ENCODE measurements at regions not wholly inside any gene's neighbourhood (a gene's known extent, or its start where the extent isn't known, plus 50 kb on each side); places are given as distances from the start of the nearest gene placed in this dataset.

- DNase-seq = no peak
These were observed 49.9 kb downstream of the CHRM3 start for GRCh38 chr1:239436286-239436685.

DNA sequence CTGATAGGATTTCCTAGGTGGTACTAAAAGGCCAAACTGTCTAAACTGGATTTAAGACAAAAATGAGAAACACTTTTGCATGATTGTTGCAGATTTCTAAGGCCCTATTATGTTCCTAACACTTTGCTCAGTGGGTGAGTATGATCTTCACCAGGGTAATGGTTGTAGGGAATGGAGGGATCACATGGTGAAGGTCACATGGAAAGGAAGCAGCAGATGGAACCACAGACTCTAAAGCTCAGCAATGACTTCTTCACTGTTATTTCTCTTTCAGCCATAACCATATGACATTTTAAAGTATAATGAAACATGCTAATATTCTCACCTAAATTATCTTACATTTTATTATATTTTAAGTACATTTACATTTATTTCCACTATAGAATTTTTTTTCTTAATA is 51.5 kb downstream of the CHRM3 start:
- DNase-seq = no peak

DNA sequence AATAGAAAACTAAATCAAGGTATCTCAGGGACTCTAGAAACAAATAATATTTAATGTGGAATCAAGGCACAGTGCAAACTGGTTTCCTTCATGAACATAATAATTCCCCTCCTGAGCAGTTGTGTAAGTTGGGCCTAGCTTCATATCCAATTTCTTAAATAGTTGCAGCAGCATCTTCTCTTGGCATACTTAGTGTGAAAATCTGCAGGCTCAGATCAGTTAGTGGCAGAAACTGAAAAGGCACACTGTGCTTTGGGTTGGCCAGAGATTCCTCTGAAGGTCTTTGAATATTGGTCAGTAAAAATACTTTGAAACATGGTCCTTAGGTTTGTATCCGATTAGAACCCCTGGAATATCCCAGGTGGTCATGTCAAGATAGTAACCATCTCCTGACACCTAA is 52.5 kb downstream of the CHRM3 start:
- no peak for DNase-seq

- no peak for DNase-seq
These were observed 57.0 kb downstream of the CHRM3 start for GRCh38 chr1:239443361-239443760.

DNA sequence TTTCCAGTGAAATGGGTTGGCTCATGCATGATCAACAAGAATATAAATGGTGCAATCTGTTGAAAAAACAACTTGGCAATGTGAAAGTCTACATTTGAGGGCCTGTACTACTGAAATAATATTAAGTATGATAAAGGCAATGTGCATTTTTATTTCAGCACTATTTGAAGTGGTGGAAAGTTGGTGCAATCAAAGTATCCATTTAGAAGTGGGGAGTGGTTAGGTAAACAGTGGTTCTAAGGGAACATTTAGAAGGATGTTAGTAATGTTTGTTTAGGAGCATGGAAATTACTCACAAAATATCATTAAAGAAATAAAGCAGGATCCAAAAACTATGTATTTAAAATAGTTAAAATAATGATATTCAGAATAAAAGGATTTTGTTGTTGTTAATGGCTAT is 60.2 kb downstream of the CHRM3 start:
- DNase-seq = no peak

- DNase-seq = no peak
These were observed 62.5 kb downstream of the CHRM3 start for GRCh38 chr1:239448911-239449310.

- DNase-seq = no peak
These were observed 69.4 kb downstream of the CHRM3 start for GRCh38 chr1:239455743-239456142.

- no peak for DNase-seq
These were observed 70.4 kb downstream of the CHRM3 start for GRCh38 chr1:239456788-239457187.

DNA sequence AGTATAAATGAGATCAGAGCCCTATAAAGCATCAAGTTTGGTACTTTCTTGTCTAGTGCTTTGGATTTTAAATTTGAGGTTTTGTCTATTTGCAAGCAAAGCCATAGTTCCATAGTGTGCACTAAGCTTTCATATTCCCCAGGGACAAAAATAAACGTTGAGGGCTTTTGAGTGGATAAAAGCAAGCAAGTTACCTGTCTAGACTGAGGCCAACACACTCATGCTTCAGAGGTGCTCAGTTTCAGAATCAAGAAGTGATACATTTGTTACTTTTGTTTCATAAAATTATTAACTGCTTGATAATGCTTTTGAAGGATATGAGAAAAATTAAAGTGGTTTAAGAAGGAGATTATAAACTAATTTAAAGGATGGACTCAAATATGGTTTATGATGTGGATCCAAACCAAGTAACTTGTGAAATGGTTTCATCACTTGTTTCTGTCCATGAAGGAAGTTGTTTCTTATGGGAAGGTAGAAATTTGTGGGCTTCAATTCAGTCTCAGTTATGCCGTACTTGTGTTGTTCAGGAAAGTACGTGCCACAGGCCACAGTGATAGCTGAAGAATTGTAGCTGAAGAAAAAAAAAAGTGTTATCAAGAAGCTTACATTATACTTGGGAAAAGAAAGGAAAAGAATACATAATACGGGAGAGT is 71.2 kb downstream of the CHRM3 start:
- DNase-seq = no peak

GRCh38 chr1:239458144-239458500 is 71.8 kb downstream of the CHRM3 start:
- DNase-seq = no peak

- no peak for DNase-seq
These were observed 81.4 kb downstream of the CHRM3 start for GRCh38 chr1:239467730-239468129.

GRCh38 chr1:239478069-239478468 is 91.7 kb downstream of the CHRM3 start:
- no peak for DNase-seq

- no peak for DNase-seq
These were observed 97.0 kb downstream of the CHRM3 start for GRCh38 chr1:239483391-239483790.

- DNase-seq = no peak
These were observed 107.5 kb downstream of the CHRM3 start for GRCh38 chr1:239493811-239494414.

DNA sequence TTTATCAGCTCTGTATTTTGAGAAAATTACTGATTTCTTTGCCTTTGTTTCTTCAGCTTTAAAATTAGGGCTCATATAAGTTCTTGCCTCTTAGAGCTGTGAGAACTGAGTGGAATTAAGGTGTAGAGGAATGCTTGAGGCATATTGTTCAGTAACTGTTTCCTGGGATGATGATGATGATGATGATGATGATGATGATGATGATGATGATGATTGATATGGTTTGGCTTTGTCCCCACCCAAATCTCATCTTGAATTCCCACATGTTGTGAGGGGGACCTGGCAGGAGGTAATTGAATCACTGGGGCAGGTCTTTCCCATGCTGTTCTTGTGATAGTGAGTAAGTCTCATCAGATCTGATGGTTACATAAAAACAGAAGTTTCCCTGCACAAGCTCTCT is 118.7 kb downstream of the CHRM3 start:
- DNase-seq = no peak

DNA sequence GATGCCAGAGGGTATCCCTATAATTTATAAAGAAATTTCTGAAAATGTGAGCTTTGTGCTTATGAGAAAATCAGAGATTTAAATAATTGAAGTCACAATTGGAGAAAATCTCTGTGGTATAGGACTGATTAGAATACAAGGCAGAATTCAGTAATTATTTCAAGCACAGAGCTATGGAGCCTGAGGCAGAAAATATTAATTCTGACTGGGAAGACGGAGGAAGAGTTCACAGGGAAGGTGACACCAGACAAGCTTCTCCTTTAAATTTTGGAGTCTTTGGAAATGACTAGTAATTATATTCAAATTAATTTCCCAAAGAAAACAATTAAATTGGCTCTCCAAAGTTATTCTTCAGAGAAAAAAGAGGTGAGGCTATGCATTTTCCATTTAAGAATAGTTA is 121.5 kb downstream of the CHRM3 start:
- no peak for DNase-seq

- DNase-seq = no peak
These were observed 125.5 kb downstream of the CHRM3 start for GRCh38 chr1:239511875-239512274.

DNA sequence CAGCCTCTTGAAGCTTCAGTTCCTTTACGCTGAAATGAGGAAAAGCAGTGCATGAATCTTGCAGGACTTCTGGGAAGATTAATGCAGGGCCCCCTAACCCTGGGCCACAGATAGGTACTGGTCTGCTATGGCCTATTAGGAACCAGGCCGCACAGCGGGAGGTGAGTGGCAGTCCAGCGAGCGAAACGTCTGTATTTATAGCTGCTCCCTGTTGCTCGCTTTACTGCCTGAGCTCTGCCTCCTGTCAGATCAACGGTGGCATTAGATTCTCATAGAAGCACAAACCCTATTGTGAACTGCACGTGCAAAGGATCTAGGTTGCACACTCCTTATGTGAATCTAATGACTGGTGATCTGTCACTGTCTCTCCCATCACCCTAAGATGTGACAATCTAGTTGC is 130.2 kb downstream of the CHRM3 start:
- DNase-seq = no peak

DNA sequence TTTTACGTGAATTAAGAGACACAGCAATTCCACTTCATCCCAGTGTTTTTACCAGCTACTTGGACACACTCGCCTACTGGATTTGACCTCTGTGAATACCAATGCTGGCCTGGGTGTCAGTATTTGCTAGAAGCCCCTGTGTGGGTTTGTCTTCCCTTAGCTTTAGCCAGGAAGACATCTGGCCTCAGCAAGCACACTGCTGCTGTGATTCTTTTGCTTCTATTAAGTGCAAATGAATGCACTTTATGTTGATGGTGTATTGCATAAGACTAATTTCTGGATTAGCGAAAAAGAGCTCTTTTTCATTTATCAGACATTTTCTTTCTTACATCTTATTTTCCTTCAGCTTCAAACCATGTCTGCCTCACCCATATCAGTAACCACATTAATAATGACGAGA is 140.0 kb downstream of the CHRM3 start:
- no peak for DNase-seq

DNA sequence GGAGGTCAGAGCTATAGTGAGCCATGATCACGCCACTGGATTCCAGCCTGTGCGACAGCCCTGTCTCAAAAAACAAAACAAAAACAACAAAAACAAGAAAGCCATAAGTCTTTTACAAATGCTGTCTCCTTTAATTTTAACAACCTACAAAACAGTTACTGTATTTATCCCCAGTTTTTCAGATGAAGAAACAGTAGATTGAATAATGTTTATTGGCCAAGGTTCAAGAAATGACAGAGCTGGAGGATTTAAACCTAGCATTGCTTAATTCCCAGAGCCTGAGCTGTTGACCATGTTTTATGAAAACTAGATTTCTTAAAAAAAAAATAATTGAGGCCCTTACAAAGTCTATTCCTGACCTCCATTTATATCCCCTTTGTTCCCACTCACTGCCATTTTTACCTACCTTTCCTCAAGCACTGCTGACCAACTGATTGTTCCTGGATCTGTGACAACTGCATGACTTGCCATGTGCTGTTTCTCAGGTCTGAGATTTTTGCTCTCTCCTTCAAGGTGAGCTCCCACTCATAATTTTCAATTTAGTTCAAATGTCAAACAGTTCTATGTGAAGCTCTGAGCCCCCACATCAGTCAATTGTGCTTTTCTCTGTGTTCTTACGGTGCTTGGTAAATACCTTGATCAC is 140.8 kb downstream of the CHRM3 start:
- DNase-seq = no peak

- no peak for DNase-seq
These were observed 149.9 kb downstream of the CHRM3 start for GRCh38 chr1:239536165-239536849.

DNA sequence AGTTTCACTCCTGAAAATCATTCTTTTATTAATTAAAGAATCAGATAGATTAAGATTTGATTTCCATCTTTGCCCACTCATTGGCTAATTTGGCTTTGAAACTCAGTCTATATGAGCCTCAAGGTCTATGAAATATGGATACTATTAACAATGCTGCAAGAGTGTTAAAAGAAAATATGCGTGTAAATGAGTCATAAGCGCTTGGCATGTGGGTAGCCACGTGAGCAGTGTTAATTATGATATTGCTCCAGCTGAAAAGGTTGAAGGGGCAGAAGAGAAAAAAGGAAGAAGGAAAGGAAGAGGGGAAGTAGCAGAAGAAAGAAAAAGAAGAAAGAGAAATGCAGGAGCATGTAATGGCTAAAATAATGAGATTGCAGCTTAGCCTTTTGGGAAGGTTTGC is 151.4 kb downstream of the CHRM3 start:
- no peak for DNase-seq

DNA sequence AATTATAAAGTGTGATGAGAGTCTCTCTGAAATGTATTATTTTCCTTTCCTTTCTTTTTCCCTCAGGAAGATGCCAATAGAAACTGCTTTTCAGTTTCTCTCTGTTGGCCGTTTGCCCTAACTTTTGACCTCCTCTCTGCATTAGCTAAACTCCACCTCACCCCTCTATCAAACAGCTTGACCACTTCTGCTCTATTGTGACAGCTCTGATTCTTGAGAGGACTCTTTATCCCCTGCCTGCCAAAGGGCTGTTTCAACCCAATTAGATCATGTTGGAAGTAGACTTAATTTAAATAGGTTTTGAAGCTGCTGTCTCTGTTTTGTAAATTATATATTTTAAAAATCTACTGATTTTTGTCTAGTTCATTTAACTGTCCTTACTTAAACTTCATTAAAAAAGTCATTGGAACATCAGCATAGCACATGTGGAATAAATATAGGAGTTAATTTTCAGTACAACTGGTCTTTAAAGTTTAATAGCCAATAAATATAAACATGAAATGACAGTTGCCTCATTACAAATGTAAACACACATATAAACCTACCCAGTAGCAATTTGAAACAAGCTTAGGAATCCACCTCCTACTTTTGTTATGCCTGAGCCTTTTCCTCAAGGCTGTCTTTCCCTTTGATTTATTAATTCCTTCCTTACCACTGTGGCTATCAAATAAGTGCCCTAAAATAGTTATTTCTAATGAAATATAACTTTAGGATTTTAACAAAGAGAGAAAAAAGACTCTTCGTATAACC is 152.0 kb downstream of the CHRM3 start:
- no peak for DNase-seq

All from fibroblast of skin of right biceps (primary cell).